Glutamatergic neuron (in vitro differentiated cells): ENCODE measurements at regions not wholly inside any gene's neighbourhood (a gene's known extent, or its start where the extent isn't known, plus 50 kb on each side); places are given as distances from the start of the nearest gene placed in this dataset.

ENCODE experiments used
- DNase-seq: peaks from one replicate; pipeline ENCODE4 v3.0.0; 2022
- H3K27ac Mint-ChIP-seq: one replicate; pipeline ENCODE4 v1.8.0; 2020; ENCODE audit warnings: mild to moderate bottlenecking, mixed read lengths, inconsistent platforms; ENCODE audit not compliant: unreplicated experiment
- H3K27me3 Mint-ChIP-seq: one replicate; pipeline ENCODE4 v1.8.0; 2020; ENCODE audit warnings: mild to moderate bottlenecking, moderate library complexity, mixed read lengths, inconsistent platforms; ENCODE audit not compliant: unreplicated experiment
- H3K36me3 Mint-ChIP-seq: one replicate; pipeline ENCODE4 v1.8.0; 2020; ENCODE audit warnings: mild to moderate bottlenecking, mixed read lengths, inconsistent platforms; ENCODE audit not compliant: unreplicated experiment
- H3K4me1 Mint-ChIP-seq: one replicate; pipeline ENCODE4 v1.8.0; 2020; ENCODE audit warnings: mild to moderate bottlenecking, low read depth, mixed read lengths, inconsistent platforms; ENCODE audit not compliant: unreplicated experiment
- H3K4me3 Mint-ChIP-seq: one replicate; pipeline ENCODE4 v1.8.0; 2020; ENCODE audit warnings: mild to moderate bottlenecking, mixed read lengths, inconsistent platforms; ENCODE audit not compliant: unreplicated experiment
- H3K9me3 Mint-ChIP-seq: one replicate; pipeline ENCODE4 v1.8.0; 2020; ENCODE audit warnings: mild to moderate bottlenecking, moderate library complexity, mixed read lengths, inconsistent platforms; ENCODE audit not compliant: unreplicated experiment
- CTCF ChIP-seq: fragments of 200-600 bp; sonication (generic); IDR thresholded peaks from one replicate; pipeline ENCODE4 v1.5.0; 2021; ENCODE audit not compliant: partially characterized antibody, unreplicated experiment

- H3K27me3 Mint-ChIP-seq = peaks cover 13% of the 10 kb centered on the region
- no peak for TF ChIP-seq CTCF
- H3K4me3 Mint-ChIP-seq = no peak overlapping the region
- H3K27ac Mint-ChIP-seq = no peak overlapping the region
- H3K9me3 Mint-ChIP-seq = peaks cover 10% of the 10 kb centered on the region
- DNase-seq = no peak
- H3K36me3 Mint-ChIP-seq = no peaks in the 10 kb centered on the region
- peaks cover 28% of the 10 kb centered on the region for H3K4me1 Mint-ChIP-seq
Measured at GRCh38 chr11:119864836-119865235, 135.8 kb upstream of the NECTIN1 start.

GRCh38 chr11:119863851-119864601 is 135.0 kb upstream of the NECTIN1 start:
- Mint-ChIP-seq H3K4me1 (peaks cover 28% of the 10 kb centered on the region), H3K4me3 (peak overlapping the region; percentile 63), H3K9me3 (peaks cover 10% of the 10 kb centered on the region), H3K36me3 (no peaks in the 10 kb centered on the region), H3K27me3 (peaks cover 13% of the 10 kb centered on the region), H3K27ac (peak overlapping the region; percentile 43)
- DNase-seq = peak; percentile 59
- TF ChIP-seq CTCF = no peak

GRCh38 chr11:119863236-119863635 is 134.2 kb upstream of the NECTIN1 start:
- no peak for DNase-seq
- Mint-ChIP-seq H3K27me3 (peaks cover 18% of the 10 kb centered on the region), H3K4me3 (peak overlapping the region; percentile 63), H3K4me1 (peaks cover 31% of the 10 kb centered on the region), H3K36me3 (no peaks in the 10 kb centered on the region), H3K9me3 (peaks cover 10% of the 10 kb centered on the region), H3K27ac (peak overlapping the region; percentile 55)
- no peak for TF ChIP-seq CTCF

GRCh38 chr11:119861160-119861559 is 132.2 kb upstream of the NECTIN1 start:
- Mint-ChIP-seq H3K36me3 (no peaks in the 10 kb centered on the region), H3K4me1 (peaks cover 35% of the 10 kb centered on the region), H3K27ac (no peak overlapping the region), H3K4me3 (no peak overlapping the region), H3K9me3 (peaks cover 7% of the 10 kb centered on the region), H3K27me3 (peaks cover 23% of the 10 kb centered on the region)
- peak; percentile 9 for DNase-seq
- no peak for TF ChIP-seq CTCF

- TF ChIP-seq CTCF = no peak
- Mint-ChIP-seq H3K4me3 (no peak overlapping the region), H3K4me1 (peaks cover 31% of the 10 kb centered on the region), H3K27me3 (peaks cover 21% of the 10 kb centered on the region), H3K36me3 (no peaks in the 10 kb centered on the region), H3K9me3 (peaks cover 7% of the 10 kb centered on the region), H3K27ac (no peak overlapping the region)
- peak; percentile 2 for DNase-seq
Measured at GRCh38 chr11:119860561-119861094, 131.6 kb upstream of the NECTIN1 start.
